ENCODE measurements at regions not wholly inside any gene's neighbourhood (a gene's known extent, or its start where the extent isn't known, plus 50 kb on each side); places are given as distances from the start of the nearest gene placed in this dataset.

DNA sequence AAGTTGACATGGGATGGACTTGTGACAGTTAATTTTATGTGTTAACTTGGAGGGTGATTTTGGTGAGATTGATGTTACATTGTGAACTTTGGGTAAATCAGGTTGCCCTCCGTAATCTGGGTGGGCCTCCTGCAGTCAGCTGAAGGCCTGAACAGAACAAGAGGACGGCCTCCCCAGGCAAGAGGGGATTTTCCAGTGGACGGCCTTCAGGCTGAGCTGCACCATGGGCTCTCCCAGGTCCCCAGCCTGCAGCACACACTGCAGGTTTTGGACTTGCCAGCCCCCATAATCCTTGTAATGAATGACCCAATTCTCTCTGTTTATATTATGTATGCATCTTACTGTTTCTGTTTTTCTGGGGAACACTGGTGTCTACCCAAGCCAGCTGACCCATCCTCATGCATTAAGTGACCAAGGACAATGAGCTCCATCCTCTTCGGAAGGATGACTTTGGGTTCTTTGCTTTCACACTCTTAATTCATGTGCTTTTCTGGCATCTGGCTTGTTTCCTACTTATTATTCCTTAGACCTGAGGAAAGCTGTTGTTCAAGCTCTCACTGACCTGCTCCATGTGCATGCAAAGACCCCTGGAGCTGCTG, 64.2 kb downstream of the DACT2 start:
- no peak overlapping the region for H3K4me3 ChIP-seq (ENCODE audit: low read depth, low read length)
- H3K4me3 Mint-ChIP-seq, result no peak overlapping the region
- no peak for DNase-seq
- no peaks in the 10 kb centered on the region for H3K36me3 ChIP-seq (ENCODE audit: control insufficient read depth, insufficient read depth, low read length)
- peaks cover 0 to 13% (median 1%) of the 10 kb centered on the region in 7 donors for H3K9me3 Mint-ChIP-seq
- no peak for ATAC-seq (ENCODE audit: low read depth in 2 of 2)
- H3K27me3 ChIP-seq (ENCODE audit: control insufficient read depth, insufficient read depth, low read length), result no peaks in the 10 kb centered on the region
- H3K36me3 Mint-ChIP-seq, result no peaks in the 10 kb centered on the region
- no peaks in the 10 kb centered on the region for H3K4me1 ChIP-seq (ENCODE audit: control insufficient read depth, insufficient read depth, low read length, poor library complexity, severe bottlenecking)
- H3K27ac Mint-ChIP-seq, result no peak overlapping the region
- no peaks in the 10 kb centered on the region for H3K9me3 ChIP-seq (ENCODE audit: control insufficient read depth in 2 of 2, low read length in 2 of 2)
- no peaks in the 10 kb centered on the region for H3K4me1 Mint-ChIP-seq
- H3K27me3 Mint-ChIP-seq, result no peaks in the 10 kb centered on the region
- no peak overlapping the region for H3K27ac ChIP-seq (ENCODE audit: insufficient read depth, low read length, poor library complexity, severe bottlenecking)

DNA sequence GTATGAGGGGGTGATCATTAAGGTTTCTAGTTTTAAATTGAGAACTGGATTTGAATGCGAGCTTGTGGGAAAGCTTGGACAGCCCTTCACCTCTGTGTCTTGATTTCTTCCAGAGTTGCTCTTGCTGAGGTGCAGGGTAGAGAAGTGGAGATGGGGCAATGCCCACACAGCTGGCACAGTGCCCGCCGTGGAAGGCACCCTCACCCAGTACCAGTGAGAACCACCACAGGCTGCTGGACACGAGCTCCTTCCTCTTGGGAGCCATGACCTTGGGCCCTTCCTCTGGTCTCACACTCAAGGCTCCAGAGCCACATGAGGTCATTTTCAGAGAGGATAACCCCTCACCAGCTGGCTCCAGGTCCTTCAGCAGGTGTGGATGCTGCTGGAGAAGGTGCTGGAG, 67.3 kb downstream of the DACT2 start:
- H3K4me3 Mint-ChIP-seq, result no peak overlapping the region
- peaks cover 0 to 13% (median 0%) of the 10 kb centered on the region in 7 donors for H3K9me3 Mint-ChIP-seq
- no peaks in the 10 kb centered on the region for H3K36me3 Mint-ChIP-seq
- H3K4me1 ChIP-seq (ENCODE audit: control insufficient read depth, insufficient read depth, low read length, poor library complexity, severe bottlenecking), result no peaks in the 10 kb centered on the region
- no peaks in the 10 kb centered on the region for H3K36me3 ChIP-seq (ENCODE audit: control insufficient read depth, insufficient read depth, low read length)
- peaks cover 9% of the 10 kb centered on the region for H3K27me3 Mint-ChIP-seq
- H3K27ac Mint-ChIP-seq, result no peak overlapping the region
- no peak for DNase-seq
- H3K9me3 ChIP-seq (ENCODE audit: control insufficient read depth in 2 of 2, low read length in 2 of 2), result no peaks in the 10 kb centered on the region
- no peak overlapping the region for H3K4me3 ChIP-seq (ENCODE audit: low read depth, low read length)
- no peaks in the 10 kb centered on the region for H3K27me3 ChIP-seq (ENCODE audit: control insufficient read depth, insufficient read depth, low read length)
- no peak for ATAC-seq (ENCODE audit: low read depth in 2 of 2)
- no peaks in the 10 kb centered on the region for H3K4me1 Mint-ChIP-seq
- no peak overlapping the region for H3K27ac ChIP-seq (ENCODE audit: insufficient read depth, low read length, poor library complexity, severe bottlenecking)

DNA sequence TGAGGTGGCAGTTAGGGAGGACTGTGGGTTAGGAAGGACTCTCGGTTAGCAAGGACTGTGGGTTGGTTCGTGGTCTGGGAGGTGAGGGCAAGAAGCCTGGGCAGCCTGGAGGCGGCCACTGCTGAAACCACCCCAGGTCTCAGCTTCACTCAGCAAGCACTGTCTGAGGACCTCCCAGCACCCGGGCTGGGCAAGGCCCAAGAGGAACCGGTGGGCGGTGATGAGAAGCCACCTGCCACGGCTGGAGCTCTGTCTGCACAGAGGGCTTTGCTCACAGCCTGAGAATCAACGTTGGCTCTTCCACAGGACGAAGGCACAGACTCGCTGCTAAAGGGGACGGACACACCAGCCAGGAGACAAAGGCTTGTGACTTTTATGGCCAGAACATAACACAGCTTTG, 69.3 kb downstream of the DACT2 start:
- Histone ChIP-seq H3K27ac (ENCODE audit: insufficient read depth, low read length, poor library complexity, severe bottlenecking) (no peak overlapping the region), H3K36me3 (ENCODE audit: control insufficient read depth, insufficient read depth, low read length) (no peaks in the 10 kb centered on the region), H3K4me3 (ENCODE audit: low read depth, low read length) (no peak overlapping the region), H3K9me3 (ENCODE audit: control insufficient read depth in 2 of 2, low read length in 2 of 2) (no peaks in the 10 kb centered on the region), H3K4me1 (ENCODE audit: control insufficient read depth, insufficient read depth, low read length, poor library complexity, severe bottlenecking) (no peaks in the 10 kb centered on the region), H3K27me3 (ENCODE audit: control insufficient read depth, insufficient read depth, low read length) (no peaks in the 10 kb centered on the region)
- no peak for DNase-seq
- Mint-ChIP-seq H3K27ac (no peak overlapping the region), H3K36me3 (no peaks in the 10 kb centered on the region), H3K9me3 (peaks cover 0 to 6% (median 0%) of the 10 kb centered on the region in 7 donors), H3K4me1 (no peaks in the 10 kb centered on the region), H3K4me3 (no peak overlapping the region), H3K27me3 (peaks cover 9% of the 10 kb centered on the region)
- ATAC-seq (ENCODE audit: low read depth in 2 of 2), result no peak

DNA sequence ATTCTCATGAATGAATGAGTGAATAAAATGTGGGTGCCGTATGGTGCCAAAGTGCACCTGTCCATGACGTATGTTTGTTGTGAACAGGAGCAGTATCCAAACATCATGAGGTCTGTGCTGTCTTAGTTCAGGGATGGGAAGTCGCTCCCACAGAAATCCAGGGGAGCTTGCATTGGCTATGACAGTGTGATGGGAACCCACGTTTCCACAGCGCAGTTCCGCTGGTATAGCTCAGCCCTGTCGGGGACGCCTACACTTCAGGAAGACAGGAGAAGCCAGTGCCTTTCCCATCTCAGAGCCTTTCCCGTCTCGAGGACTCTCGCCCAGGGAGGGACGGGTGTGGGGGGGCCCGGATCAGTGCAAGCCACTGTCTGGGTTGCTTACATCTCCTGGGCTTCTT, 69.8 kb downstream of the DACT2 start:
- no peak overlapping the region for H3K4me3 Mint-ChIP-seq
- no peak for ATAC-seq (ENCODE audit: low read depth in 2 of 2)
- peaks cover 9% of the 10 kb centered on the region for H3K27me3 Mint-ChIP-seq
- Histone ChIP-seq H3K4me1 (ENCODE audit: control insufficient read depth, insufficient read depth, low read length, poor library complexity, severe bottlenecking) (no peaks in the 10 kb centered on the region), H3K4me3 (ENCODE audit: low read depth, low read length) (no peak overlapping the region), H3K36me3 (ENCODE audit: control insufficient read depth, insufficient read depth, low read length) (no peaks in the 10 kb centered on the region), H3K27me3 (ENCODE audit: control insufficient read depth, insufficient read depth, low read length) (no peaks in the 10 kb centered on the region), H3K9me3 (ENCODE audit: control insufficient read depth in 2 of 2, low read length in 2 of 2) (no peaks in the 10 kb centered on the region), H3K27ac (ENCODE audit: insufficient read depth, low read length, poor library complexity, severe bottlenecking) (no peak overlapping the region)
- peaks cover 0 to 3% (median 0%) of the 10 kb centered on the region in 7 donors for H3K9me3 Mint-ChIP-seq
- H3K36me3 Mint-ChIP-seq, result no peaks in the 10 kb centered on the region
- H3K27ac Mint-ChIP-seq, result no peak overlapping the region
- DNase-seq, result no peak
- H3K4me1 Mint-ChIP-seq, result no peaks in the 10 kb centered on the region

DNA sequence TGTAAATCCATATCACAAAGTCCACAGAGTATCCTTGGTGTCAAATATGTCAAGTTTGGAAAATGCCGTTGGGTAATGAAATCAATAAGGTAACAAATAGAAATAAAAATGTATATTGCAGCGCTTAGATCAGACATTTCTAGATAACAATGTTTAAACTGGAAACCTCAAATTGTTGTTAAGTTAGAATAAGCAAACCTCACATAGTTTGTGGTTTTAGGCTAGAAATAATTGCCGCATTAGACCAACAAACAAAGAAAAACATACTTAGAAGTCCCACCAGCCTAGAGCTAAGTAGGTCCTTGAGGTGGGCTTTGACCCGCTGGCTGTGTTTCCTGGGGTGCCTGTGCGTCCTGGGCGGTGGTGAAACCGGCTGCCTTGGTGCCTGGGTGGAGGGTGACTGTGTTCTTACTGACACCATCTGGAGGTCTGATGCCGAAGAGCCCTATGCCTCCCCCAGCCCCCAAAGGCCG, 71.4 kb downstream of the DACT2 start:
- H3K4me3 Mint-ChIP-seq, result no peak overlapping the region
- H3K27ac Mint-ChIP-seq, result no peak overlapping the region
- no peaks in the 10 kb centered on the region for H3K27me3 ChIP-seq (ENCODE audit: control insufficient read depth, insufficient read depth, low read length)
- H3K4me1 Mint-ChIP-seq, result no peaks in the 10 kb centered on the region
- no peak for ATAC-seq (ENCODE audit: low read depth in 2 of 2)
- H3K9me3 Mint-ChIP-seq, result no peaks in the 10 kb centered on the region
- H3K27me3 Mint-ChIP-seq, result peaks cover 9% of the 10 kb centered on the region
- H3K4me3 ChIP-seq (ENCODE audit: low read depth, low read length), result no peak overlapping the region
- no peak overlapping the region for H3K27ac ChIP-seq (ENCODE audit: insufficient read depth, low read length, poor library complexity, severe bottlenecking)
- no peaks in the 10 kb centered on the region for H3K36me3 Mint-ChIP-seq
- DNase-seq, result no peak
- no peaks in the 10 kb centered on the region for H3K4me1 ChIP-seq (ENCODE audit: control insufficient read depth, insufficient read depth, low read length, poor library complexity, severe bottlenecking)
- H3K9me3 ChIP-seq (ENCODE audit: control insufficient read depth in 2 of 2, low read length in 2 of 2), result no peaks in the 10 kb centered on the region
- no peaks in the 10 kb centered on the region for H3K36me3 ChIP-seq (ENCODE audit: control insufficient read depth, insufficient read depth, low read length)

DNA sequence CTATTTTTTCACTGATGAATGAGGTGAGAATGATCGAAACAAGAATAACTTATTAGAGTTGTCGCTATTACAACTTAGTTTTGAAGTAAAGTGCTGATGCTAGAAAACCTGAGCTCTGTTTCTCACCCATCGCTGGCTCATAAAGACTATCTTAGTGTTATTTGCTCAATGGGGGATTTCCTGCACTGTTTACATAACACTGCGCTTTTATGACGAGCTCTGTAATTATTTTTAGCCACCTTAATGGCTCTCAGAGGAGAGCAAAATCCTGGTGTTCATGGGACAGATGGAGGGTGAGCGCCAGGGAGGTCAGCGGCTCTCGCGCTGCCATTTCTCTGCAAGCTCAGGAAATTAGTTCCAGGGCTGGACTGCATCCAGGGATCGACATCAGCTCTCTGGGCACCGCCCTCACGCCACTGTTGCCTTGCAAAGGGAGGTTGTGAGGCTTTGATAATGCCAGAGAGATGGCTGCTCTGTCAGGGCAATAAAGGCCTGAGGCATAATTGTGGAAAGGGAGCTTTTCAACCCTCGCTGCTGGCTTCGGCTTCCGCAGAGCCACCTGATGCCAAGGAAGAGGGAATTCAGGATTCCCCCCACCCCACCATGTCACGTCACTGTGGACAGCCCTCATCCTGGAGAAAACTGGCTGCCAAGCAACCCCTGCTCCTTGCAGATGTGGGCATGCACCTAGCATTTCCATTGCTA, 72.0 kb downstream of the DACT2 start:
- DNase-seq, result no peak
- Histone ChIP-seq H3K36me3 (ENCODE audit: control insufficient read depth, insufficient read depth, low read length) (no peaks in the 10 kb centered on the region), H3K4me1 (ENCODE audit: control insufficient read depth, insufficient read depth, low read length, poor library complexity, severe bottlenecking) (no peaks in the 10 kb centered on the region), H3K9me3 (ENCODE audit: control insufficient read depth in 2 of 2, low read length in 2 of 2) (no peaks in the 10 kb centered on the region), H3K27ac (ENCODE audit: insufficient read depth, low read length, poor library complexity, severe bottlenecking) (no peak overlapping the region), H3K27me3 (ENCODE audit: control insufficient read depth, insufficient read depth, low read length) (no peaks in the 10 kb centered on the region), H3K4me3 (ENCODE audit: low read depth, low read length) (no peak overlapping the region)
- no peak for ATAC-seq (ENCODE audit: low read depth in 2 of 2)
- no peaks in the 10 kb centered on the region for H3K36me3 Mint-ChIP-seq
- no peak overlapping the region for H3K4me3 Mint-ChIP-seq
- peaks cover 9% of the 10 kb centered on the region for H3K27me3 Mint-ChIP-seq
- no peaks in the 10 kb centered on the region for H3K9me3 Mint-ChIP-seq
- no peaks in the 10 kb centered on the region for H3K4me1 Mint-ChIP-seq
- no peak overlapping the region for H3K27ac Mint-ChIP-seq

DNA sequence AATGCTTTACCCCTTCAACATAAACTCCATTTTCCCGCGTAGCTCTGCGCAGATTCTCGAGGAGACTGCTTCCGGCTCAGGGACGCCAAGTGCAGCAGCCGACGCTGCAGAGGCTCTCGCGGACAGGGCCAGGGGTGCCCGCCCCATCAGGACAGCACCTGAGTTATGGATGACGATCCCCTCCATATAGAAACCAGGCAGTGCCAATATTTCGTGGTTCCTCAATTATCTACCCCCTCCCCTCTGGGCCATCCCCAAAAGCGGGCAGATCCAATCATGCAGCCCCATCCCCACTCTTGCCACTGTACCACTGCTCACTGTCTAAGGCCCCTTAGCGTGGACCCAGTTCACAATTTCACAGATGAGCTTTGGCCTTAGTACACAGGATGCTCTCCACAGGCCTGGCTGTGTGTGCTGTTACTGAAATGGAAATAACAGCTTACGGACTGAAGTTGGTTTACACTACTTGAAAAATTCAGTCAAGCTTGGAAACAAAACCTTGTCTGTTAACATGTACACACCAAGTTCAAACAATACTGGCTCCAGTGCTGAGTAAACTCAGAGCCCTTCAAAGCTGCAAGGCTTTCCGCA, 74.5 kb downstream of the DACT2 start:
- Mint-ChIP-seq H3K36me3 (no peaks in the 10 kb centered on the region), H3K4me1 (no peaks in the 10 kb centered on the region), H3K27ac (no peak overlapping the region), H3K9me3 (no peaks in the 10 kb centered on the region), H3K27me3 (peaks cover 9% of the 10 kb centered on the region), H3K4me3 (no peak overlapping the region)
- no peak for ATAC-seq (ENCODE audit: low read depth in 2 of 2)
- Histone ChIP-seq H3K9me3 (ENCODE audit: control insufficient read depth in 2 of 2, low read length in 2 of 2) (no peaks in the 10 kb centered on the region), H3K27ac (ENCODE audit: insufficient read depth, low read length, poor library complexity, severe bottlenecking) (no peak overlapping the region), H3K27me3 (ENCODE audit: control insufficient read depth, insufficient read depth, low read length) (no peaks in the 10 kb centered on the region), H3K4me3 (ENCODE audit: low read depth, low read length) (no peak overlapping the region), H3K36me3 (ENCODE audit: control insufficient read depth, insufficient read depth, low read length) (no peaks in the 10 kb centered on the region), H3K4me1 (ENCODE audit: control insufficient read depth, insufficient read depth, low read length, poor library complexity, severe bottlenecking) (no peaks in the 10 kb centered on the region)
- no peak for DNase-seq
